A673 (cell line): ENCODE measurements at regions not wholly inside any gene's neighbourhood (a gene's known extent, or its start where the extent isn't known, plus 50 kb on each side); places are given as distances from the start of the nearest gene placed in this dataset.

Source experiments
- BruUV-seq: library from RNA; stranded (reverse); fragments of 400-500 nt; replicated peaks from 2 replicates; lab custom pipeline; 2021; lab: Mats Ljungman, UMichigan
- CTCF ChIA-PET: fragments of 300-600 bp; sonication (Branson Sonifier 250); formaldehyde crosslinking; loops from one replicate; lab custom pipeline; 2022; ENCODE audit warnings: antibody characterized with exemption; lab: Charles Lee
- POLR2A ChIA-PET: fragments of 300-600 bp; sonication (Branson Sonifier 250); formaldehyde crosslinking; loops from one replicate; lab custom pipeline; 2022; ENCODE audit warnings: antibody characterized with exemption; ENCODE audit not compliant: low non-redundant PET; lab: Charles Lee
- DNase-seq: peaks from one replicate; pipeline ENCODE4 v3.0.0-alpha.2; 2015; ENCODE audit warnings: low spot score
- H3K27ac ChIP-seq: fragments of 200-600 bp; sonication (generic); 2 replicates; pipeline ENCODE4 v1.5.1; 2016; ENCODE audit warnings: mixed run types, low read depth, mild to moderate bottlenecking, mixed read lengths, antibody characterized with exemption, low read length; ENCODE audit not compliant: poor library complexity, severe bottlenecking
- H3K27me3 ChIP-seq: fragments of 200-600 bp; sonication (generic); replicated peaks from 2 replicates; pipeline ENCODE4 v1.6.1; 2017; ENCODE audit warnings: mixed run types, low read depth, mild to moderate bottlenecking, mixed read lengths, antibody characterized with exemption, low read length; ENCODE audit not compliant: insufficient read depth, poor library complexity
- H3K36me3 ChIP-seq: fragments of 200-600 bp; sonication (generic); 2 replicates; pipeline ENCODE4 v1.6.1; 2016; ENCODE audit warnings: mixed run types, mild to moderate bottlenecking, mixed read lengths, antibody characterized with exemption, low read length; ENCODE audit not compliant: insufficient read depth, poor library complexity, severe bottlenecking
- H3K4me1 ChIP-seq: fragments of 200-600 bp; sonication (generic); 2 replicates; pipeline ENCODE4 v1.6.1; 2017; ENCODE audit warnings: mixed run types, mild to moderate bottlenecking, mixed read lengths, antibody characterized with exemption, low read length; ENCODE audit not compliant: insufficient read depth, poor library complexity, severe bottlenecking
- H3K4me3 ChIP-seq: fragments of 200-600 bp; sonication (generic); 2 replicates; pipeline ENCODE4 v1.5.1; 2016; ENCODE audit warnings: low read depth, mixed run types, mild to moderate bottlenecking, mixed read lengths, low read length; ENCODE audit not compliant: poor library complexity, severe bottlenecking
- H3K9me3 ChIP-seq: fragments of 200-600 bp; sonication (generic); 2 replicates; pipeline ENCODE4 v1.6.1; 2016; ENCODE audit warnings: mixed run types, low read depth, mild to moderate bottlenecking, mixed read lengths, antibody characterized with exemption, low read length; ENCODE audit not compliant: poor library complexity, severe bottlenecking
- EZH2 ChIP-seq: fragments of 200-600 bp; sonication (generic); IDR thresholded peaks from 2 replicates; pipeline ENCODE4 v1.6.1; 2017; ENCODE audit warnings: borderline replicate concordance, low read depth, mild to moderate bottlenecking, mixed read lengths, antibody characterized with exemption, low read length; ENCODE audit not compliant: poor library complexity, severe bottlenecking
- intact Hi-C: fragments of 100-400 bp; cut with micrococcal nuclease; formaldehyde crosslinking; loops from one replicate; pipeline ENCODE4 v1.10.0; 2022; ENCODE audit not compliant: unreplicated experiment
- TF ChIP-seq, protein P1 (sequence below): fragments of 300-800, 200-600 bp; sonication (generic); conservative IDR thresholded peaks from 2 replicates; pipeline ENCODE4 v1.5.1; 2017; ENCODE audit warnings: low read depth, mild to moderate bottlenecking, antibody characterized with exemption, low read length, moderate library complexity, mixed read lengths

DNA sequence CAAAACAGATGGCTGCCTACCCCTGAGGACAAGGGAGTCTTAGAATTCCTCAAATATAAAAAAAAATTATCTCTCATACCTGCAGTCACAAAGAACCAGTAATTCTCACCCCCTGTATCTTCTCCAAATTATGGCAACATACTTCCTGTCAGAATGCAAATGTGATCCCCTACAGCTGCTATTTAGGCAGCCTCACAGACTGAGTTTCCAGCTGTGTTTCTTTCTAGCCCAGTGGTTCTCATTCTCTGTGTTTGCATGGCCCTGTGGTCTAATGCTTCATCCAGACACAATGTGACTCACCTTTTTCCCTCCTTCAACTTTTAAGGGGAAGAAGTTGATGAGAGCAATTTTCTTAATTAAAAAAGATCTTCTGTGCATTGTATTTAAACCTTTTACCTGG lies 726.3 kb downstream of the TSN start:
- POLR2A ChIA-PET = interaction anchor here (0.6 kb wide), 1 partner anchor 629 kb away, joined by 9 read pairs; no protein-coding TSS in a partner anchor
- no peak overlapping the region for H3K4me3 ChIP-seq
- no peaks in the 10 kb centered on the region for H3K27me3 ChIP-seq
- peaks cover 55% of the 10 kb centered on the region for H3K4me1 ChIP-seq
- no TSS peak for BruUV-seq
- H3K27ac ChIP-seq = peak overlapping the region; percentile 75
- intact Hi-C loops = no loop called here
- H3K36me3 ChIP-seq = no peaks in the 10 kb centered on the region
- CTCF ChIA-PET = no interaction called here
- H3K9me3 ChIP-seq = no peaks in the 10 kb centered on the region
- peak; percentile 90 for DNase-seq
- TF ChIP-seq, protein P1, sequence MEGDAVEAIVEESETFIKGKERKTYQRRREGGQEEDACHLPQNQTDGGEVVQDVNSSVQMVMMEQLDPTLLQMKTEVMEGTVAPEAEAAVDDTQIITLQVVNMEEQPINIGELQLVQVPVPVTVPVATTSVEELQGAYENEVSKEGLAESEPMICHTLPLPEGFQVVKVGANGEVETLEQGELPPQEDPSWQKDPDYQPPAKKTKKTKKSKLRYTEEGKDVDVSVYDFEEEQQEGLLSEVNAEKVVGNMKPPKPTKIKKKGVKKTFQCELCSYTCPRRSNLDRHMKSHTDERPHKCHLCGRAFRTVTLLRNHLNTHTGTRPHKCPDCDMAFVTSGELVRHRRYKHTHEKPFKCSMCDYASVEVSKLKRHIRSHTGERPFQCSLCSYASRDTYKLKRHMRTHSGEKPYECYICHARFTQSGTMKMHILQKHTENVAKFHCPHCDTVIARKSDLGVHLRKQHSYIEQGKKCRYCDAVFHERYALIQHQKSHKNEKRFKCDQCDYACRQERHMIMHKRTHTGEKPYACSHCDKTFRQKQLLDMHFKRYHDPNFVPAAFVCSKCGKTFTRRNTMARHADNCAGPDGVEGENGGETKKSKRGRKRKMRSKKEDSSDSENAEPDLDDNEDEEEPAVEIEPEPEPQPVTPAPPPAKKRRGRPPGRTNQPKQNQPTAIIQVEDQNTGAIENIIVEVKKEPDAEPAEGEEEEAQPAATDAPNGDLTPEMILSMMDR = no peak
- no peak for TF ChIP-seq EZH2

DNA sequence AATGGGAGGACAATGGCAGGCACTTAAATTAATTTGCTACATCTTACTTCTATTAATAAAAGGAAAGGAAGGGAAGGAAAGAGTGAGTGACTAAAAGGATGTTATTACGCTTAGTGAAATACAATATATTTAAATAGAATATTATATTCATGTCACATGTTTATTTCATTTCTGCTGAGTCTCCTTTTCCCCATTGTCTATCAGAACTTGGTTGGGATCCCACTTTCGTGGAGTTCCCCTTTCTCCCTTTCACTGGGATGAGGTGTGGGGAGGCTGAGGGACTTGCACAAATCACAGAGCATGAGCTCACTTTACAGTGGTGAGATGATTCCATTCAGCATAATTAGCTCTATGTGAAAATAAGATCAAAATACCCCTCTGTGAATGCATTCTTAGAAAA lies 730.6 kb downstream of the TSN start:
- no peak overlapping the region for H3K4me3 ChIP-seq
- CTCF ChIA-PET = no interaction called here
- no peaks in the 10 kb centered on the region for H3K36me3 ChIP-seq
- BruUV-seq = no TSS peak
- H3K9me3 ChIP-seq = no peaks in the 10 kb centered on the region
- POLR2A ChIA-PET = interaction anchor here (0.9 kb wide), 1 partner anchor 14 kb away, joined by 4 read pairs; no protein-coding TSS in a partner anchor
- peak; percentile 89 for DNase-seq
- peak overlapping the region; percentile 62 for H3K27ac ChIP-seq
- TF ChIP-seq, protein P1 = no peak
- TF ChIP-seq EZH2 = no peak
- peaks cover 69% of the 10 kb centered on the region for H3K4me1 ChIP-seq
- no peaks in the 10 kb centered on the region for H3K27me3 ChIP-seq
- intact Hi-C loops = loop anchor here (5.0 kb wide), 1 partner anchor 224 kb away; no protein-coding TSS in a partner anchor

DNA sequence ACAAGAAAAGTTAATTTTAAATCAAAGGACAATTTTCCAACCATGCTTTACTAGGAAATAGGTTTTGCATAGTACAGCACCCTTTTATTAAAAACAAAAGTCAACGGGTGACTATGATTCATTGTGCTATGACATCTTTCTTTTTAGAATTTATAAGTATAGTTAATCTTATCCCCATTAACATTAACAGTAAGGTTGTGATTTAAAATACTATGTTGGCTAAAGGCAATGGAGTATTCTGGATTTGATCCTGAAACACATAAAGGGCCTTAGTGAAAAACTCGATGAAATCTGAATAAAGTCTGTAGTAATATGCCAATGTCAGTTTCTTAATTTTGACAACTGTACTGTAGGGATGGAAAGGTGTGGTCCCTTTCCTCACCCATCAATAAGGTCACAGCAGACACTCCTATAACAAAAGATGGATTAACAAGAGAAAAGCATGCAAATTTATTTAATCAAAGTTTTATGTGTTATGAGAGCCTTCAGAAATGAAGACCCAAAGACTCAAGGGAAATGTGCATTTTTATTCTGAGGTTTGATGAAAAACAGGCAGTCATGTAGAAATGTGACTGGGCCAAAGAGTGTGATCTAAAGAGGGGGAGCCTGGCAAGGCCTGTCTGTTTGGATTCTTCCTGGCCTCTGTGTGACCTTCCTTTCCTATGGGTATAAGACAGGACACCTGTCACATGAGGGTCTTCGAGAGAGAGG lies 731.4 kb downstream of the TSN start:
- no peaks in the 10 kb centered on the region for H3K9me3 ChIP-seq
- H3K4me3 ChIP-seq = no peak overlapping the region
- ChIA-PET POLR2A (no interaction called here), CTCF (no interaction called here)
- TSS peak; percentile 78 for BruUV-seq
- TF ChIP-seq EZH2 = no peak
- TF ChIP-seq, protein P1 = no peak
- no peaks in the 10 kb centered on the region for H3K36me3 ChIP-seq
- no peaks in the 10 kb centered on the region for H3K27me3 ChIP-seq
- H3K27ac ChIP-seq = peak overlapping the region; percentile 62
- DNase-seq = no peak
- intact Hi-C loops = loop anchor here (5.0 kb wide), 1 partner anchor 225 kb away; no protein-coding TSS in a partner anchor
- peaks cover 74% of the 10 kb centered on the region for H3K4me1 ChIP-seq
